ENCODE measurements at regions not wholly inside any gene's neighbourhood (a gene's known extent, or its start where the extent isn't known, plus 50 kb on each side); places are given as distances from the start of the nearest gene placed in this dataset.

GRCh38 chr3:153885359-153885758, 235.8 kb upstream of the ARHGEF26 start:
- TF ChIP-seq POLR2A (IDR thresholded peaks at IDR 0.05) = no peak
- TF ChIP-seq, protein P1, sequence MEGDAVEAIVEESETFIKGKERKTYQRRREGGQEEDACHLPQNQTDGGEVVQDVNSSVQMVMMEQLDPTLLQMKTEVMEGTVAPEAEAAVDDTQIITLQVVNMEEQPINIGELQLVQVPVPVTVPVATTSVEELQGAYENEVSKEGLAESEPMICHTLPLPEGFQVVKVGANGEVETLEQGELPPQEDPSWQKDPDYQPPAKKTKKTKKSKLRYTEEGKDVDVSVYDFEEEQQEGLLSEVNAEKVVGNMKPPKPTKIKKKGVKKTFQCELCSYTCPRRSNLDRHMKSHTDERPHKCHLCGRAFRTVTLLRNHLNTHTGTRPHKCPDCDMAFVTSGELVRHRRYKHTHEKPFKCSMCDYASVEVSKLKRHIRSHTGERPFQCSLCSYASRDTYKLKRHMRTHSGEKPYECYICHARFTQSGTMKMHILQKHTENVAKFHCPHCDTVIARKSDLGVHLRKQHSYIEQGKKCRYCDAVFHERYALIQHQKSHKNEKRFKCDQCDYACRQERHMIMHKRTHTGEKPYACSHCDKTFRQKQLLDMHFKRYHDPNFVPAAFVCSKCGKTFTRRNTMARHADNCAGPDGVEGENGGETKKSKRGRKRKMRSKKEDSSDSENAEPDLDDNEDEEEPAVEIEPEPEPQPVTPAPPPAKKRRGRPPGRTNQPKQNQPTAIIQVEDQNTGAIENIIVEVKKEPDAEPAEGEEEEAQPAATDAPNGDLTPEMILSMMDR (IDR thresholded peaks at IDR 0.05) = no peak

Data from body of pancreas (tissue), 4 donors.